Stimulated activated CD4-positive, alpha-beta T cell treated with anti-CD3 and anti-CD28 coated beads, Interleukin-1b, Interleukin-23, amount 100 ng/mL, for 1 hour (primary cell): ENCODE measurements at regions not wholly inside any gene's neighbourhood (a gene's known extent, or its start where the extent isn't known, plus 50 kb on each side); places are given as distances from the start of the nearest gene placed in this dataset.
"Not testable (repeated sequence)": the region's sequence is repeated elsewhere in the genome, so short reads cannot be mapped to it uniquely, and the experiment has no call there.

Source experiments
- DNase-seq, 2 donors: peaks; one replicate each; pipeline ENCODE4 v3.0.0-alpha.2; 2020; ENCODE audit warnings: low read depth in 2 of 2

GRCh38 chr9:7347556-7347955 is 452.0 kb downstream of the DMAC1 start:
- no peak for DNase-seq

GRCh38 chr9:7346144-7346543 is 453.4 kb downstream of the DMAC1 start:
- DNase-seq: no peak

GRCh38 chr9:7342736-7343135 is 456.8 kb downstream of the DMAC1 start:
- no peak for DNase-seq

- no peak for DNase-seq
These were observed 457.3 kb downstream of the DMAC1 start for GRCh38 chr9:7342229-7342628.

- DNase-seq: no peak
These were observed 458.0 kb downstream of the DMAC1 start for GRCh38 chr9:7341571-7341970.

GRCh38 chr9:7340451-7340850 is 459.1 kb downstream of the DMAC1 start:
- no peak for DNase-seq

- DNase-seq: no peak
These were observed 460.8 kb downstream of the DMAC1 start for GRCh38 chr9:7338586-7339281.

GRCh38 chr9:7336356-7337065 is 463.1 kb downstream of the DMAC1 start:
- no peak for DNase-seq

GRCh38 chr9:7333719-7334118 is 465.9 kb downstream of the DMAC1 start:
- no peak for DNase-seq

GRCh38 chr9:7332780-7333179 is 466.8 kb downstream of the DMAC1 start:
- no peak for DNase-seq

GRCh38 chr9:7328453-7328852 is 471.1 kb downstream of the DMAC1 start:
- DNase-seq: no peak

- DNase-seq: no peak
These were observed 473.6 kb downstream of the DMAC1 start for GRCh38 chr9:7325995-7326394.

- DNase-seq: no peak
These were observed 475.4 kb downstream of the DMAC1 start for GRCh38 chr9:7324152-7324598.

GRCh38 chr9:7320841-7321240 is 478.7 kb downstream of the DMAC1 start:
- DNase-seq: no peak

- no peak for DNase-seq
These were observed 479.4 kb downstream of the DMAC1 start for GRCh38 chr9:7320139-7320538.

- DNase-seq: no peak
These were observed 480.7 kb downstream of the DMAC1 start for GRCh38 chr9:7318920-7319319.

- no peak for DNase-seq
These were observed 482.6 kb downstream of the DMAC1 start for GRCh38 chr9:7316967-7317366.

- no peak for DNase-seq
These were observed 483.3 kb downstream of the DMAC1 start for GRCh38 chr9:7316166-7316795.

GRCh38 chr9:7315746-7316145 is 483.8 kb downstream of the DMAC1 start:
- no peak for DNase-seq

- no peak for DNase-seq
These were observed 484.5 kb downstream of the DMAC1 start for GRCh38 chr9:7315116-7315515.

- DNase-seq: no peak
These were observed 486.2 kb downstream of the DMAC1 start for GRCh38 chr9:7313389-7313788.

GRCh38 chr9:7309051-7309450 is 490.5 kb downstream of the DMAC1 start:
- not testable (repeated sequence) for DNase-seq

GRCh38 chr9:7305677-7306076 is 493.9 kb downstream of the DMAC1 start:
- DNase-seq: no peak
